ENCODE measurements at regions not wholly inside any gene's neighbourhood (a gene's known extent, or its start where the extent isn't known, plus 50 kb on each side); places are given as distances from the start of the nearest gene placed in this dataset.

GRCh38 chr2:195382186-195382585, 274.8 kb upstream of the SLC39A10 start:
- TF ChIP-seq TARDBP (IDR thresholded peaks at IDR 0.05; ENCODE audit: borderline replicate concordance), result no peak
- TF ChIP-seq, protein P1, sequence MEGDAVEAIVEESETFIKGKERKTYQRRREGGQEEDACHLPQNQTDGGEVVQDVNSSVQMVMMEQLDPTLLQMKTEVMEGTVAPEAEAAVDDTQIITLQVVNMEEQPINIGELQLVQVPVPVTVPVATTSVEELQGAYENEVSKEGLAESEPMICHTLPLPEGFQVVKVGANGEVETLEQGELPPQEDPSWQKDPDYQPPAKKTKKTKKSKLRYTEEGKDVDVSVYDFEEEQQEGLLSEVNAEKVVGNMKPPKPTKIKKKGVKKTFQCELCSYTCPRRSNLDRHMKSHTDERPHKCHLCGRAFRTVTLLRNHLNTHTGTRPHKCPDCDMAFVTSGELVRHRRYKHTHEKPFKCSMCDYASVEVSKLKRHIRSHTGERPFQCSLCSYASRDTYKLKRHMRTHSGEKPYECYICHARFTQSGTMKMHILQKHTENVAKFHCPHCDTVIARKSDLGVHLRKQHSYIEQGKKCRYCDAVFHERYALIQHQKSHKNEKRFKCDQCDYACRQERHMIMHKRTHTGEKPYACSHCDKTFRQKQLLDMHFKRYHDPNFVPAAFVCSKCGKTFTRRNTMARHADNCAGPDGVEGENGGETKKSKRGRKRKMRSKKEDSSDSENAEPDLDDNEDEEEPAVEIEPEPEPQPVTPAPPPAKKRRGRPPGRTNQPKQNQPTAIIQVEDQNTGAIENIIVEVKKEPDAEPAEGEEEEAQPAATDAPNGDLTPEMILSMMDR (IDR thresholded peaks at IDR 0.05 in 2 of 3, conservative IDR thresholded peaks at IDR 0.05 in 1 of 3; ENCODE audit: control insufficient read depth in 2 of 3, extremely low read depth in 1 of 3, insufficient read depth in 1 of 3, low read depth in 3 of 3, low read length in 3 of 3), result no peak
- TF ChIP-seq ATF3 (IDR thresholded peaks at IDR 0.05; ENCODE audit: borderline replicate concordance, extremely low read depth, low read depth, low read length), result no peak
- TF ChIP-seq, protein P2, sequence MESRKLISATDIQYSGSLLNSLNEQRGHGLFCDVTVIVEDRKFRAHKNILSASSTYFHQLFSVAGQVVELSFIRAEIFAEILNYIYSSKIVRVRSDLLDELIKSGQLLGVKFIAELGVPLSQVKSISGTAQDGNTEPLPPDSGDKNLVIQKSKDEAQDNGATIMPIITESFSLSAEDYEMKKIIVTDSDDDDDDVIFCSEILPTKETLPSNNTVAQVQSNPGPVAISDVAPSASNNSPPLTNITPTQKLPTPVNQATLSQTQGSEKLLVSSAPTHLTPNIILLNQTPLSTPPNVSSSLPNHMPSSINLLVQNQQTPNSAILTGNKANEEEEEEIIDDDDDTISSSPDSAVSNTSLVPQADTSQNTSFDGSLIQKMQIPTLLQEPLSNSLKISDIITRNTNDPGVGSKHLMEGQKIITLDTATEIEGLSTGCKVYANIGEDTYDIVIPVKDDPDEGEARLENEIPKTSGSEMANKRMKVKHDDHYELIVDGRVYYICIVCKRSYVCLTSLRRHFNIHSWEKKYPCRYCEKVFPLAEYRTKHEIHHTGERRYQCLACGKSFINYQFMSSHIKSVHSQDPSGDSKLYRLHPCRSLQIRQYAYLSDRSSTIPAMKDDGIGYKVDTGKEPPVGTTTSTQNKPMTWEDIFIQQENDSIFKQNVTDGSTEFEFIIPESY (IDR thresholded peaks at IDR 0.05), result no peak
- TF ChIP-seq CBX3 (IDR thresholded peaks at IDR 0.05; ENCODE audit: borderline replicate concordance, low read depth), result no peak
- TF ChIP-seq IRF3 (IDR thresholded peaks at IDR 0.05), result no peak
- no peak for TF ChIP-seq GATAD2B (conservative IDR thresholded peaks at IDR 0.05; ENCODE audit: low read depth)
- TF ChIP-seq NRF1 (conservative IDR thresholded peaks at IDR 0.05; ENCODE audit: low read depth, low read length), result no peak
- TF ChIP-seq POLR2A (IDR thresholded peaks at IDR 0.05; ENCODE audit: low read depth, low read length), result no peak
- no peak for TF ChIP-seq KDM1A (IDR thresholded peaks at IDR 0.05; ENCODE audit: borderline replicate concordance)
- no peak for TF ChIP-seq ZNF622 (IDR thresholded peaks at IDR 0.05)

All from GM12878 (cell line).